ENCODE measurements at regions not wholly inside any gene's neighbourhood (a gene's known extent, or its start where the extent isn't known, plus 50 kb on each side); places are given as distances from the start of the nearest gene placed in this dataset.

- DNase-seq: no peak
Measured at GRCh38 chr18:46297621-46298020, 193.4 kb downstream of the HAUS1 start.

DNA sequence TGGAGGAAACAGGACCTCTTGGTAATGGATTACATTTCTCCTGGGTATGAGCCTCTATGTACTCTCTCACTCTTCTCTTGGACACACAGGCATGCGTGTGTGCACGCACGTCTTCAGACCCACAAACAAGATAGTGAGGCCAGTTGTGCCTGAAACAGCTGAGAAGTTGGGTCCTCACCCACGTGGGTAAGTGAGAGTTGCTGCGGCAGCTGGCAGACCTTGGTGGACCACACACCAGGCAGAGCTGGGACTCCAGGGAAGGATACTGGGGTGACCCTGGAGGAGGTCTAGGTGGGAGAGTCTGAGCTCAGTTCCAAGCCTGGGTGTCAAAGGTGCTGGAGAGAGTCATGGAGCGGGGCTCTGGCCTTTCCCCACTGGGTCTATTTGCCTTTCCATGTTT lies 194.3 kb downstream of the HAUS1 start:
- no peak for DNase-seq

DNA sequence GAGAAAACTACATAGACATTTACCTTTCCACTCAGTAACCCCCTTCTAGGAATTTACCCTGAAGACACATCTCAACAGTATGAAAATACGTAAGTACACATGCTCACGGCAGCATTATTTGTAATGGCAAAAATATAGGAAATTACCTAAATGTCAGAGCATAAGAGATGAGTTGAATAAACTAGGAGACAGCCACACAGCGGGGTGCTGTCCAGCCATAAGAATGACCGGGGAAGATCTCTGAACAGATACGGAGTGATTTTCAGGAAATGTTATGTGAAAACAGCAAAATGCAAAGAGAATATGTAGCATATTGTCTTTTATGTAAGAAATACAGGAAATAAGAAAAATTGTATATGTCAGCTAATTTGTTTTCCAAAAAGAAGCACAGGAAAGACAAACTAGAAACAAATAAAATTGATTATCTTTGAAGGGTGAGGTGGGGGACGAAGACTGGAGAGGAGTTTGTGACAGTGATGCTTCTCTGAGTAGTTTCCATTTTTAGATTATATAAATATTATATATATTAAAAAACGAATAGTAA lies 195.4 kb downstream of the HAUS1 start:
- no peak for DNase-seq

DNA sequence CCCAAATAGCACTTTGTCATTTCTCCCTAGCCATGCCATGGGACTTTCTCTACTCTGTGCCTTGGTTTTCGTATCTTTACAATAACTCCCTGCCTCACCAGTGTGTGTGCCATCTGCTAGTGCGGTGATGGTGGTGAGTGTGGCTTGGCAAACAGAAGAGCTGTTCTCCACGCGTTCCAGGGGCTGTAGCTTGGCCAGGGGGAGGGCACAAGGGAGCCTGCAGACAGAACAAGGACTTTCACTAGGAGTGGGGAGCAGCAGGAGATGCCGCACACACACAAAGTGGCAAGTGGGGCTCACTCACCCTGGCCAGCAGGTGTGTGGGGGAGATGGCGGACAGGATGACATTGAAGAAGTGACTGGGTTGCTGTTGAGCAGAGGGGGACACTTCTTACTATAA lies 196.9 kb downstream of the HAUS1 start:
- DNase-seq: no peak

GRCh38 chr18:46301571-46301970 lies 197.4 kb downstream of the HAUS1 start:
- DNase-seq: no peak

DNA sequence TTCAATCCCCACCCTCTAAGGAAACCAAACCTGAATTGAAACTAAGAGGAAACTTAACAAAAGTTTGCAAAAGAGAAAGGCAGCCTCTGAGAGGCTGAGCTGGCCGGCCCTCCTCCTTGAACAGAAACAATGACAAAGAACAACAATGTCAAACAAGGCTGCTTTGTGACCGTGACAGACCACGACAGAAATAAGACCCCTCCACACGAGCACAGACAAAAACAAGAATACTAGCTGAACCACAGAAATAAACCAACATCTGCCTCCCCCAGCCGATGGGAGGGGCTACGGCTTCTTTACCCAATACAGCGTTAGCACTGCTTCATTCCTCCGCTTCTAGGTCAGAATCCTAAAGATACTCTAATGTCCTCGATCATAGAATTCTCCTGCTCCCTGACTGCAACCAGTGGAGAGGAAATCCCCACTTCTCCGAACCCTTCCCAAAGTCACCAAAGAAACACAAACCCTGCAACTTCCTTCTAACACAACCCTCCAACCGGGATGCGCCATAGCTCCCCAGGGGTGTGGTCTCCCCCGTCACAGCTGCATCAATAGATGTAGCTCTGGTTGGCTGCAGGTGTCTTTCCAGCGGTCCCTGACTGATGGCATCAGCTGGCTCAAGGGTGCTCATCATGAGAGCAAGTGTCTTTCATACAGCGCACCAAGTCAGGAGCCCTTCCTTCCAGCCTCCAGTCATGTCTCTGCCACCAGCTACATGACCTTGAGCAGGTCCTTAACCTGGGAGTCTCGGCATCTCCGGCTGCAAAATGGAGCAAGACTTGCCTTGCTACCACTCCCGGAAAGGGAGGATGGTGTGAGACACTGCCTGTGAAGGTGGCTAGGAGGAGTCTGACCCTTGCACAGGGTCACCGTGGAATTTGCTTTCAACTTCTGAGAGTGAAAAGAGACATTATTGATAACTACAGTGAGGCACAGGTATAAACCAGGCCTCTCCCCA lies 198.6 kb downstream of the HAUS1 start:
- DNase-seq: no peak

DNA sequence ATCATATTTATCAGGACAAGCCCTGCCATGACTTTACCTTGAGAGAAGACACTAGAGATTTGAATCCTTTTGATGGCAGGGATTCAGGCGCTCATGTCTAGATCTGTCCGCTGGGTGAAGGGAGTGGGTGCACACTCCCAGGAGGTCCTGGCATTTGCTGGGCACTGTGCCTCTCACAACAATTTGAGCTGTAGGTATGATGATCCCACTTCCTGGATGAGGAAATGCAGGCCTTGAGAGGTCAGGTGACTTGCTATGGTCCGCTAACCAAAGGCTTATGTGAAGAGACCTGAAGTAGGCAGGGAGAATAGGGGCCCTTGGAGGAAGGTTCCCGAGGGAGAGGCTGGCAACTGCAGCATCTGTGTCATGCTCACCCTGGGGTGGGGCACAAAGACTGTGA lies 206.1 kb downstream of the HAUS1 start:
- DNase-seq: no peak

- DNase-seq: no peak
Measured at GRCh38 chr18:46310675-46311345, 206.6 kb downstream of the HAUS1 start.

- DNase-seq: no peak
Measured at GRCh38 chr18:46311491-46311890, 207.3 kb downstream of the HAUS1 start.

GRCh38 chr18:46312221-46312620 lies 208.0 kb downstream of the HAUS1 start:
- DNase-seq: no peak

GRCh38 chr18:46313521-46313920 lies 209.3 kb downstream of the HAUS1 start:
- no peak for DNase-seq

GRCh38 chr18:46314011-46314410 lies 209.8 kb downstream of the HAUS1 start:
- no peak for DNase-seq

GRCh38 chr18:46315161-46315560 lies 211.0 kb downstream of the HAUS1 start:
- no peak for DNase-seq

DNA sequence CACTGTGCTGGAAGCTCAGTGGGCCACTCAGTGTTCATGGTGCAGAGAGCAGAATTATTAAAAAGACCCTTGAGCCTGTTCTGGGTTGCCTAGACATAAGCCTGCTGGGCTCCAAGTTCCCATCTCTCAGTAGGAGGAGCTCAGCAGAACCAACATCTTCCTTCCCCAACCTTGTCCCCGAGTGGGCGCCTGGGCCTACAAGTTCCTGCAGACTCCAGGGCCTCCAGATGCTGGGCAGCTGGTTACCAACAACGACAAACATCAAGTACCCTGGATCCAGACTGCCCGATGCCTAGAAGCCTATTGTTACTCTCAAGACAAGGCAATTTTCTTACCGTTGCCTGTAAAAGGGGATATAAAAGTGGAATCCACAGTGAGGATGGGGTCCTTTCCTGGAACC lies 214.2 kb downstream of the HAUS1 start:
- no peak for DNase-seq

DNA sequence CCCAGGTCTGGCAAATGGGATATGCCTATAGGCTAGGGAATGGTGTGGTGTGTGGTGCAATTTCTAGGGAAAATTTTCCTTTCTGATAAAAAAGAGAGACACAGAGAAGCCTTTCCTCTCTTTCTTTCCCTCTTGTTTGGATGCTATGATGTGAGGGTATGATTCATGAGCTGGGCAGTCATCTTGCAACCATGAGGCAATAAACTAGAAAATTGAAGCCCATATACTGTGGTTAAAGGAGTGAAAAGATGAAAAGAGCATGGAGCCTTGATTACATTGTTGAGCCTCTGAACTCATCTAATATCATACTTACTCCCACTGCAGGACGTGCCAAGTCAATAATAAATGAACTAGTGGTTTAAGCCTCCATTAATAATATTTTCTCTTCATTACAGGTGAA lies 215.6 kb downstream of the HAUS1 start:
- DNase-seq: no peak

GRCh38 chr18:46320297-46320696 lies 216.1 kb downstream of the HAUS1 start:
- no peak for DNase-seq

GRCh38 chr18:46320928-46321711 lies 216.9 kb downstream of the HAUS1 start:
- DNase-seq: no peak

GRCh38 chr18:46321955-46322354 lies 217.8 kb downstream of the HAUS1 start:
- DNase-seq: no peak

- DNase-seq: no peak
Measured at GRCh38 chr18:46322411-46322891, 218.3 kb downstream of the HAUS1 start.

DNA sequence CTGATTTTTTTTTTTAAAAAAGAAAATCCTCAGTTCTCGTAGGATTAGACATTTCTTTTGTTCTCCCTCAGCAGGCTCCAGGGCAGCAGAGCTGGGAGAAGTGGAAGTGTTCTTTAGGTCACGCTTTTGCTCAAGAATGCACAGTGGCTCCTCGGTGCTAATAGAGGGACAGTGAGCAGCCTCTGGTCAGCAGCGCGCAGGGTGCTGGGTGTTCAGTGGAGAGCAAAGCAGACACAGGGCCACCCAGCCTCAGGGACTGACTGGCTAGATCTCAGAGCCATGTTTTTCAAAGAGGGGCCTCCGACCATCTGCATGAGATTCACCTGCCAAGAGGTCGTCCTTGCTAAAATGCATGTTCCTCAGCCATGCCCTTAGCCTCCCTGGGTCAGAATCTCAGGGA lies 218.8 kb downstream of the HAUS1 start:
- DNase-seq: no peak

DNA sequence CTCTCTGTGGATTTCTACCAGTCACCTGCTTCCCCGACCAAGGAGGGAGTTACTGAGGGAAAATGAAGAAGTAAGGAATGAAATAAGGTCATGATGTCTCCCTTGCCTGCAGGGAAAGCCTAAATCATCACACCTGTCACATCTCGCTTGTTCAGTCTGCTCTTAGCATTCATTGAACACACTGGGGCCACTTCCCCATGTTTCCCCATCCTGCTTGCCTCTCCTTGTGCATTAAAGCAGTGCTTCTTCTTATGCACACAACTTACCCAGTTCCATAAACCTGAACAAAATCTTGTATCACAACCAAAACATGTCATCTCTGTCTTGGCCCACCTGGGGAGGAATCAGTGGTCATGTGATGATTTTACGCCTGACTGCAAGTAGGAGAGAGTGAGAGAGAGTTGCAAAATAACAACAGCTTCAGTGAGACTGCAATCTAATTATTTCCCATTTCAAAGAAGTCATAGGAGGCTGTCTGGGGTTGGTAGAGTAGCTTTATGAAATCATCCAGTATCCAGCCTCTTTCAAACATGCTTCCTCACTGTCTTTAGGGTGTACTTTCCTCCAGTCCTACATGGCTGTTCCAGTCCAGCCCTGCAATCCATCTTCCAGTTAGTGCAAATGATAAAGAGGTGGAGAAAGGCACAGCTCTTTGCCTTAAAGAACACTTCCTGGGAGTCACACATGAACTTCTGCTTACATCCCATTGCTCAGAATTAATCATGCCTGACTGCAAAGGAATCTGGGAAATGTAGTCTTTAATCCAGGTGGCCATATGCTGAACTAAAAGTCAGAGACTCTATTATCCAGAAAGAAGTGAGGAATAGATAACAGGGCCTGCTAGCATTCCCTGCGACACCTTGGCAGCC lies 220.1 kb downstream of the HAUS1 start:
- no peak for DNase-seq

GRCh38 chr18:46325895-46326294 lies 221.7 kb downstream of the HAUS1 start:
- DNase-seq: no peak
